Left lung (tissue), 4 donors: ENCODE measurements at regions not wholly inside any gene's neighbourhood (a gene's known extent, or its start where the extent isn't known, plus 50 kb on each side); places are given as distances from the start of the nearest gene placed in this dataset.

Experiments
- ATAC-seq: fragments of 200-7000 bp; cut with Tn5 transposase; one replicate; pipeline ENCODE4 v1.9.1; 2020; ENCODE audit warnings: moderate library complexity
- DNase-seq, 4 donors: peaks; one replicate each; pipeline ENCODE4 v3.0.0-alpha.2; 2013 to 2020
- H3K27ac ChIP-seq, 2 donors: fragments of 200-600 bp; sonication (generic) in 1 of 2; one replicate each; pipeline versions ENCODE4 v1.5.0 to v1.8.0; 2020 to 2021
- H3K27me3 ChIP-seq, 2 donors: fragments of 200-600 bp; sonication (generic) in 1 of 2; one replicate each; pipeline versions ENCODE4 v1.5.0 to v1.8.0; 2020 to 2021
- H3K36me3 ChIP-seq, 2 donors: fragments of 200-600 bp; sonication (generic) in 1 of 2; one replicate each; pipeline versions ENCODE4 v1.5.0 to v1.8.0; 2020 to 2021
- H3K4me1 ChIP-seq, 2 donors: fragments of 200-600 bp; one replicate each; pipeline ENCODE4 v1.8.0; 2021
- H3K4me3 ChIP-seq, 2 donors: fragments of 200-600 bp; sonication (generic) in 1 of 2; one replicate each; pipeline versions ENCODE4 v1.5.0 to v1.8.0; 2020 to 2021; ENCODE audit warnings: mild to moderate bottlenecking in 1 of 2
- H3K9me3 ChIP-seq, 2 donors: fragments of 200-600 bp; sonication (generic) in 1 of 2; one replicate each; pipeline versions ENCODE4 v1.5.0 to v1.8.0; 2020 to 2021
- CTCF ChIP-seq, 2 donors: fragments of 200-600 bp; sonication (generic) in 1 of 2; IDR thresholded peaks; one replicate each; pipeline versions ENCODE4 v1.5.0 to v1.8.0; 2021; ENCODE audit warnings: antibody characterized with exemption in 2 of 2
- intact Hi-C, 2 donors: fragments of 100-400 bp; cut with DNase I; formaldehyde crosslinking; loops; one replicate each; pipeline versions ENCODE4 v1.11.2 to v1.14.2; 2022
- donor health status: DM: no; HTN: yes; CAD: no.
- donor health status: DM: no; HTN: no; CAD: no.

- Histone ChIP-seq H3K4me1 (no peaks in the 10 kb centered on the region), H3K4me3 (no peak overlapping the region), H3K9me3 (no peaks in the 10 kb centered on the region), H3K27me3 (no peaks in the 10 kb centered on the region), H3K36me3 (no peaks in the 10 kb centered on the region), H3K27ac (no peak overlapping the region)
- no peak for TF ChIP-seq CTCF (IDR thresholded peaks at IDR 0.05)
- ATAC-seq: no peak
- no peak for DNase-seq
- intact Hi-C loops: no loop called here
Measured at GRCh38 chr2:58852905-58853304, 611.8 kb upstream of the FANCL start.

- Histone ChIP-seq H3K36me3 (no peaks in the 10 kb centered on the region), H3K4me1 (no peaks in the 10 kb centered on the region), H3K4me3 (no peak overlapping the region), H3K9me3 (no peaks in the 10 kb centered on the region), H3K27ac (no peak overlapping the region), H3K27me3 (no peaks in the 10 kb centered on the region)
- no peak for TF ChIP-seq CTCF (IDR thresholded peaks at IDR 0.05)
- ATAC-seq (no peak), DNase-seq (no peak)
- intact Hi-C loops: no loop called here
Measured at GRCh38 chr2:58852243-58852642, 611.1 kb upstream of the FANCL start.

GRCh38 chr2:58851598-58851997 is 610.5 kb upstream of the FANCL start:
- Histone ChIP-seq H3K4me3 (no peak overlapping the region), H3K9me3 (no peaks in the 10 kb centered on the region), H3K27ac (no peak overlapping the region), H3K36me3 (no peaks in the 10 kb centered on the region), H3K4me1 (no peaks in the 10 kb centered on the region), H3K27me3 (no peaks in the 10 kb centered on the region)
- no peak for DNase-seq
- intact Hi-C loops: no loop called here
- no peak for TF ChIP-seq CTCF (IDR thresholded peaks at IDR 0.05)
- no peak for ATAC-seq

- DNase-seq (no peak), ATAC-seq (no peak)
- Histone ChIP-seq H3K36me3 (no peaks in the 10 kb centered on the region), H3K27ac (no peak overlapping the region), H3K4me3 (no peak overlapping the region), H3K4me1 (no peaks in the 10 kb centered on the region), H3K27me3 (no peaks in the 10 kb centered on the region), H3K9me3 (no peaks in the 10 kb centered on the region)
- intact Hi-C loops: no loop called here
- no peak for TF ChIP-seq CTCF (IDR thresholded peaks at IDR 0.05)
Measured at GRCh38 chr2:58845011-58845410, 603.9 kb upstream of the FANCL start.

- peak; percentile 93 for ATAC-seq
- Histone ChIP-seq H3K27ac (no peak overlapping the region), H3K9me3 (no peaks in the 10 kb centered on the region), H3K4me3 (no peak overlapping the region), H3K36me3 (no peaks in the 10 kb centered on the region), H3K27me3 (no peaks in the 10 kb centered on the region), H3K4me1 (no peaks in the 10 kb centered on the region)
- TF ChIP-seq CTCF (IDR thresholded peaks at IDR 0.05): no peak
- intact Hi-C loops: no loop called here
- no peak for DNase-seq
Measured at GRCh38 chr2:58842501-58843155, 601.5 kb upstream of the FANCL start.
